HG03097 (cell line): ENCODE measurements at regions not wholly inside any gene's neighbourhood (a gene's known extent, or its start where the extent isn't known, plus 50 kb on each side); places are given as distances from the start of the nearest gene placed in this dataset.
"Not testable (repeated sequence)": the region's sequence is repeated elsewhere in the genome, so short reads cannot be mapped to it uniquely, and the experiment has no call there.

Source experiments
- ATAC-seq: cut with Tn5 transposase; IDR thresholded peaks from one replicate; pipeline ENCODE4 v1.9.1; 2021; ENCODE audit not compliant: unreplicated experiment, low FRiP score

DNA sequence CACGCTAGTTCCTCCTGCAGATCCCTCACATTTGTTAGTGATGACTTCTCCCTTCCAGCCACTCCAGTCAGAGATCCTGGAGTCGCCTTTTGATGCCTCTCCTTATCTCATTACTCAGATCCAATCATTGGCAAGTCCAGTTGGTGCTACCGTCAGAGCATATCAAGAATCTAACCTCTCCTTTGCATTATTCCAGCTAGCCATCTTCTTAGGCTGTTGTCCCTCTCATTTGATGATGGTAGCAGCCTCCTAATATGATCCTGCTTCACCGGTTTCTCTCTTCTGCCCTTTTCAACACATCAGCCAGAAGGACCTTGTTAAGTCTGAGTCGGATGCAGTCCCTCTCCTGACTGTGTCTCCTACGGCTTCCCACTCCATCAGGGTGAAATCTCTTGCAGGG is 305.6 kb downstream of the THBS2 start:
- ATAC-seq: no peak

GRCh38 chr6:168943231-168943905 is 310.3 kb downstream of the THBS2 start:
- no peak for ATAC-seq

DNA sequence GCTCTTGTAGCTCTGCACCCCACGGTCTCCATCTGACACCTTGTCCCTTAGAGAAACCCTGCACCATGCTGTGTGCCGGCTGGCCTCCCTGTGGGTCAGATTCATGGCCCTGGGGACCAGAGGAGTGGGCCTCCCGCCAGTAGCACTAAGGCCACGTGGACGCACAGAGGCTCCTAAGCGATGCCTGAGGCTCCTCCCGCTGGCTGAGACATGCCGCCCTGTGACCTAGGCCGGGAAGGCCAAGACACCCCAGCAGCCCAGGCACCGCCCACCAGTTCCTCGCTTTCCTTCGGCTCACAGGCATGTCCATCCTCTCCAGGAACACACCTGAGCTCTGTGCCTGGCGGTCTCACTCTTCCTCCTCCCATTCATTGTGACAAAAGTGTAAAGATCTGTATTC is 311.0 kb downstream of the THBS2 start:
- ATAC-seq: no peak

DNA sequence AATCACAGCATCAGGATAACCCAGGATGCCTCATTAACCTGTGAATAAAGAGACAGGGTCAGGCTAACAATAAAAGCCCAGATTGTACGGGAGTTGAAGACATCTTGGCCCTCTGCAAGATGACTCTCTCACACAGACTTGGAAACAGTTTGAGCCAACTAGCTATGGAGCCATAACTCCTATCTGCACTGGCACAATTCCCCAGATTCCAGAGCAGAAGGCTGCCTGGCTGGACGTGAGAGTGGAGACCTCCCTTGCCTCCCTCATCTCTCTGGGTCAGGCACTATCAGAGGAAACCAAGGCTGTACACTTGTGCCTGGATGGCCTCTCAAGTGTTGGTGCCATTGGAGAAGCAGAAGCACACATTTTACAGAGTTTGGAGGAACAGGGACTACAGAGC is 312.6 kb downstream of the THBS2 start:
- ATAC-seq: no peak

DNA sequence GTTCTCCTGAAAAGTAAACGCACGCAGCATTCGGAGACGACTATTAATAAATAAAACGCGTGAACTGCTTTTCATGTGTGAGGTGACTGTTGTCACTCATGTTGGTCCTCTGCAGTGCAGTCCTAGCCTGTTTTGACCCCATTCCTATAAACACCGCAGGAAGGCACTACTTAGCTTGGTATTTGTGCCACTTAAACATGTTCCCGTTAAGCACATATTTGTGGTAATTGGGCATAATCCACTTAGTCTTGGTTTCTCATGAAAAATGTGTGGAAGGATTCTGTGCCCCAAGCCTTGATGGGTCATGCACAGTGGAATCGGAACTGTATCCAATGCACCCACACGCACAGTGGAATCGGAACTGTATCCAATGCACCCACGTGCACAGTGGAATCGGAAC is 313.9 kb downstream of the THBS2 start:
- ATAC-seq: no peak

DNA sequence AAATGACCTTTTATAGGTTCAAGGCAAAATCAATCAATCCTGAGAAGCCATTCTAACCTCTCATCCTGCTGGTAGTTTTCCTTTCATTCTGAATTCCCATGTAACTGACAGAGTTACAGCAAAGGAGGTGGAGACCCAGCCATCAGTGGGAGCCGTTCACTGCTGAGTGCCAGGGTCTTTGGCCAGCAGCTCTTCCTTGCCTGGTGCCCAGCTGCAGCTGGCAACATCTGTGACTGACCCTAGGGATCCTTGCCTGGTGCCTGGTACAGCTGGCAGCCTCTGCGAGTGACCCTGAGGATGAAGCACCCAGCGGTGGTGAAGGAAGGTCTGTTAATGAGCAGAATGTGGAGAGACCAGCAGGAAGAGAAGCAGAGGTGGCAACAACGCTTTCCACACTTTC is 314.6 kb downstream of the THBS2 start:
- no peak for ATAC-seq

GRCh38 chr6:168938546-168938945 is 315.1 kb downstream of the THBS2 start:
- ATAC-seq: no peak

GRCh38 chr6:168937054-168937453 is 316.6 kb downstream of the THBS2 start:
- ATAC-seq: no peak

- no peak for ATAC-seq
Measured at GRCh38 chr6:168935628-168936010, 318.0 kb downstream of the THBS2 start.

DNA sequence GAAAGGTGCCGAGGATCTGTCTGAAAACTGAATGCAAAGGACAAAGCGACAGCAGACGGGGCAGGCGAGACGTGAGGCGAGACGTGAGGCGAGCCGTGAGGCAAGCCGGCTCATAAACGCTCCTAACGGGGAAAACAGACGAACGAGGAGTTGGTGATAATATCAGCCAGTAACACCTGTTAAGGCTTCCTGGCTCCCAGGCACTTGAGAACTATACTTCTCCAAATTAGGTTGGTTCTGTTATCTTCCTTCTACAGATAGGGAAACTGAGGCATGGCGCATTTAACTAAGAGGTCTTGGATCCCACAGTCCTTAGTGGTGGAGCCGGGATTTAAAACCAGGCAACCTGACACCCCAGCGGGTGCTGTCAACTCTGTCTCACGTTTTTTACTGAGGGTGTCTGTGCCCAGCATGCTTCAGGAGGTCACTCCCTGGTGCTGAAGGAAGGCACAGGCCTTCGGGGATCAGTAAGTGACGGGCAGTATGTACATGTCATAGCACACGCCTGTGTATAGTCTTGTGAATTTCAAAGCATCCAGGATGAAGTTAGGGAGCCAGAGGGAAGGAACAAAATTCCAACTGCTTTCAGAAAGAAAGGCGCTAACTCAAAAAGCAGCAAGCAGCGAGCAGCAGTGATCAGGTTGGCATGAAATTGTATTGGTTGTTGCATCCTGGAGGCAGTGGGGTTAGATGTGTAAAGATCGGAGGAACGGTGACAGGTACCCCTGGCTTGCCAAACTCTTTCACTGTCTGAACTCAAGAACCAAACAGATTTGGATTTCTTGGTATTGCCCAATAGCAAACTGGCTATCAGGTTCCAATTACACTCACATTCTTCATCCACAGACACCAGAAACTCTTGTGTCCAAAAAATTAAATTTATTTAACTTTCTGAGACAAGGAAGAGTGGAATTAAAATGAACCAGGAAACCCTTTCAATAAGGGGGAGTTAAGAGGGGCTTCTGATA is 318.7 kb downstream of the THBS2 start:
- no peak for ATAC-seq

DNA sequence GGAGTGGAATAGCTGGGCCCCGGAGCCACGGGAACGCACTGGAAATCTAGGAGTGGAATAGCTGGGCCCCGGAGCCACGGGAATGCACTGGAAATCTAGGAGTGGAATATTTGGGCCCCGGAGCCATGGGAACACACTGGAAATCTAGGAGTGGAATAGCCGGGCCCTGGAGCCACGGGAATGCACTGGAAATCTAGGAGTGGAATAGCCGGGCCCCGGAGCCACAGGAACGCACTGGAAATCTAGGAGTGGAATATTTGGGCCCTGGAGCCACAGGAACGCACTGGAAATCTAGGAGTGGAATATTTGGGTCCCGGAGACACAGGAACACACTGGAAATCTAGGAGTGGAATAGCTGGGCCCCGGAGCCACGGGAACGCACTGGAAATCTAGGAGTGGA is 321.5 kb downstream of the THBS2 start:
- not testable (repeated sequence) for ATAC-seq

DNA sequence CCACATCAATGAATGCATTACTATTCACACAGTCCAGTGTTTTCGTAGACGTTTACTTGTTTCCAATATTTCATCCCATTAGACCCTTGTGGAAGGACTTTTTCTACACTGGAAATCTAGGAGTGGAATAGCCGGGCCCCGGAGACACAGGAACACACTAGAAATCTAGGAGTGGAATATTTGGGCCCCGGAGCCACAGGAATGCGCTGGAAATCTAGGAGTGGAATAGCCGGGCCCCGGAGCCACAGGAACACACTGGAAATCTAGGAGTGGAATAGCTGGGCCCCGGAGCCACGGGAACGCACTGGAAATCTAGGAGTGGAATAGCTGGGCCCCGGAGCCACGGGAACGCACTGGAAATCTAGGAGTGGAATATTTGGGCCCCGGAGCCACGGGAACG is 322.6 kb downstream of the THBS2 start:
- not testable (repeated sequence) for ATAC-seq

- ATAC-seq: no peak
Measured at GRCh38 chr6:168929871-168930450, 323.7 kb downstream of the THBS2 start.

- ATAC-seq: no peak
Measured at GRCh38 chr6:168928012-168928411, 325.6 kb downstream of the THBS2 start.

DNA sequence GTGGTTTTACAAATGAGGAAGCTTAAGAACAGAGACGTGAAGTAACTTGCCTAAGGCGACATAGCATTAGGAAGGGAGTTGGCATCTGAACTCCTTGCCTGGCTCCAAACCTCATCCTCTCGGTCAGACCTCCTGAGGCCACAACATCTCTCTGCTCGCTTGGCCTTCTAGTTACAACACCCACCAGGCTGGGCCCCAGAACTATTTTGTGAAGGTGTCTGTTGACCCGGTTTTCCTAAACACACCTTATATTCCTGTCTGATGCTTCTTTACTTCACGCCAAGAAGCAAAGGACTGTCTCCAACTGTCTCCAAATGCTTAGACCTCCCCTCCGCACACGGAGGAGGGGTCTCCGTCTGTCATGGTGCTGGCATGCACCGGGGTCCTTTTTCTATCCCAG is 326.6 kb downstream of the THBS2 start:
- no peak for ATAC-seq

- no peak for ATAC-seq
Measured at GRCh38 chr6:168926306-168926705, 327.3 kb downstream of the THBS2 start.

DNA sequence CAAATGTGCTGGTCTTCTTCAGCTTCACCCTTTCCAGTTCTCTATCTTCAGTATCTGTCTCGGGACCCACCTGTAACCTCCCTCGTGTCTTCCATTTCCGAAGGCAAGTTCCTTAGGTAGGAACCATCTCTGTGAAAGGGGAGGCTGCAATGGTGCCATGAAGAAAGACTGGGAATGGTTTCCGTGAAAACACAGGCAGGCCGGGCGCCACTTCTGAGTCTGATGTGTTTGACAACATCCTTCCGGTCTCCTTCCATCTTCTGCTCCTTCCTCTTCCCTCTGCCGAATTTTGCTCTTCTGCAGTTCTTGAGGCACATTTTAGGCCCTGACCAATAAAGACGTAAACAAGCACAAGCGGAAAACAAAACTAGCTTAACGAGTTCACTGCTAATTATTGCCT is 328.0 kb downstream of the THBS2 start:
- ATAC-seq: no peak

- no peak for ATAC-seq
Measured at GRCh38 chr6:168923171-168923570, 330.5 kb downstream of the THBS2 start.

- no peak for ATAC-seq
Measured at GRCh38 chr6:168922436-168922835, 331.2 kb downstream of the THBS2 start.

DNA sequence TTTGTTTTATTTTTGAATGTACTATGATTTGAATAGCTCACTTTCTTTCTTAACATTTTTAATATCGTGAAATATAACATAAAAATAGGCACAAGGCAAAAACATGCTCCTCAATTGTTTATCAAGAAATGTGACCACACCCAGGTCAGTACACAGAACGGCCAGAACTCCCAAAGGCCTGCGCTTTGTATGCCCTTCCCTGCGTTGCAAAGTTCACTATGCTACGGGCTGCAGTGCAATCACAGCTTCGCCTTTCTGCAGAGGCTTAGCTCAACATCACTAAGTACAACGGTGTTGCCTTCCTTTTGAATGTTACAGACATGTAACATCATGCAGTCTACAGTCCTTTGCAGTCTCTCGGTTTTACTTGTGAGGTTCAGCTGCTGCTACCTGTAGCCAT is 333.4 kb downstream of the THBS2 start:
- no peak for ATAC-seq

GRCh38 chr6:168919470-168920179 is 334.0 kb downstream of the THBS2 start:
- no peak for ATAC-seq
